ENCODE measurements at regions not wholly inside any gene's neighbourhood (a gene's known extent, or its start where the extent isn't known, plus 50 kb on each side); places are given as distances from the start of the nearest gene placed in this dataset.

GRCh38 chr15:31768055-31768454 is 262.3 kb upstream of the CHRNA7 start:
- TF ChIP-seq FOS (IDR thresholded peaks at IDR 0.05; ENCODE audit: borderline replicate concordance, insufficient read depth, low read length), result no peak
- TF ChIP-seq, protein P1, sequence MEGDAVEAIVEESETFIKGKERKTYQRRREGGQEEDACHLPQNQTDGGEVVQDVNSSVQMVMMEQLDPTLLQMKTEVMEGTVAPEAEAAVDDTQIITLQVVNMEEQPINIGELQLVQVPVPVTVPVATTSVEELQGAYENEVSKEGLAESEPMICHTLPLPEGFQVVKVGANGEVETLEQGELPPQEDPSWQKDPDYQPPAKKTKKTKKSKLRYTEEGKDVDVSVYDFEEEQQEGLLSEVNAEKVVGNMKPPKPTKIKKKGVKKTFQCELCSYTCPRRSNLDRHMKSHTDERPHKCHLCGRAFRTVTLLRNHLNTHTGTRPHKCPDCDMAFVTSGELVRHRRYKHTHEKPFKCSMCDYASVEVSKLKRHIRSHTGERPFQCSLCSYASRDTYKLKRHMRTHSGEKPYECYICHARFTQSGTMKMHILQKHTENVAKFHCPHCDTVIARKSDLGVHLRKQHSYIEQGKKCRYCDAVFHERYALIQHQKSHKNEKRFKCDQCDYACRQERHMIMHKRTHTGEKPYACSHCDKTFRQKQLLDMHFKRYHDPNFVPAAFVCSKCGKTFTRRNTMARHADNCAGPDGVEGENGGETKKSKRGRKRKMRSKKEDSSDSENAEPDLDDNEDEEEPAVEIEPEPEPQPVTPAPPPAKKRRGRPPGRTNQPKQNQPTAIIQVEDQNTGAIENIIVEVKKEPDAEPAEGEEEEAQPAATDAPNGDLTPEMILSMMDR (IDR thresholded peaks at IDR 0.05; ENCODE audit: extremely low read depth in 1 of 2, insufficient read depth in 1 of 2, low read depth in 1 of 2, low read length in 2 of 2), result no peak
- TF ChIP-seq EZH2 (IDR thresholded peaks at IDR 0.05; ENCODE audit: borderline replicate concordance, low read depth, low read length, severe bottlenecking), result no peak
- no peak for TF ChIP-seq POLR2AphosphoS5 (IDR thresholded peaks at IDR 0.05; ENCODE audit: insufficient read depth, low read depth, low read length)
- TF ChIP-seq POLR2A (IDR thresholded peaks at IDR 0.05; ENCODE audit: low read depth, low read length), result no peak
- TF ChIP-seq JUN (IDR thresholded peaks at IDR 0.05; ENCODE audit: borderline replicate concordance, insufficient read depth, insufficient read length, low read depth), result no peak

Data from endothelial cell of umbilical vein (primary cell).